ENCODE measurements at regions not wholly inside any gene's neighbourhood (a gene's known extent, or its start where the extent isn't known, plus 50 kb on each side); places are given as distances from the start of the nearest gene placed in this dataset.

DNA sequence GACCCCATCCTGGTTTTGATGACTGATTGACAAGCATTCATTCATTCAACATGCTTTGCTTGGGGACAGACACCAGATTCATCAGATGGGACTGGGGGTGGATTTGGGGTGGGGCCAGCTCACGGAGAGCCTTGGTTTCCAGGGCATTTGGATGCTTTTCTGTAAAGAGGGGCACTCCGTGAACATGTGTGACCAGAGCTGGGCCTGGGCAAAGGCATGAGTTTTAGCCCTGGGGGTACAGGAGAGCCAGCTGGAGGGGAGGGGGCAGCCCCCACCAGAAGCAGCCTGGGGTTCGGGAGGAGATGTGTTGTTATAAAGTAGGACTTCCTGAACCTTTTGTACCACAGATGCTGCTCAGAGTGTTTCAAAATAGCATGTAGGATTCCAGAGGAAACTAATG is 99.7 kb downstream of the RIPK4 start:
- H3K27ac ChIP-seq, result no peak overlapping the region
- H3K4me1 ChIP-seq, result peaks cover 23 to 45% (median 33%) of the 10 kb centered on the region in 10 experiments
- H3K9ac ChIP-seq, result no peak overlapping the region
- no peaks in the 10 kb centered on the region for H3K36me3 ChIP-seq
- 0 out of 22 replicates have a peak, but pooled peaks cover 0 to 7% (median 0%) of the 10 kb centered on the region in 11 experiments for H3K27me3 ChIP-seq
- TF ChIP-seq Cebpa-rat (IDR thresholded peaks at IDR 0.05), result no peak
- H3K4me2 ChIP-seq, result peak overlapping the region in 10 of 11 experiments; percentile 13 to 58 (median 38); a peak in 20 of 22 replicates
- no peak overlapping the region for H3K4me3 ChIP-seq
- H4K20me1 ChIP-seq, result no peaks in the 10 kb centered on the region; a peak in 1 of 22 replicates
- H3K9me3 ChIP-seq (replicated peaks in 1 of 11), result no peaks in the 10 kb centered on the region

DNA sequence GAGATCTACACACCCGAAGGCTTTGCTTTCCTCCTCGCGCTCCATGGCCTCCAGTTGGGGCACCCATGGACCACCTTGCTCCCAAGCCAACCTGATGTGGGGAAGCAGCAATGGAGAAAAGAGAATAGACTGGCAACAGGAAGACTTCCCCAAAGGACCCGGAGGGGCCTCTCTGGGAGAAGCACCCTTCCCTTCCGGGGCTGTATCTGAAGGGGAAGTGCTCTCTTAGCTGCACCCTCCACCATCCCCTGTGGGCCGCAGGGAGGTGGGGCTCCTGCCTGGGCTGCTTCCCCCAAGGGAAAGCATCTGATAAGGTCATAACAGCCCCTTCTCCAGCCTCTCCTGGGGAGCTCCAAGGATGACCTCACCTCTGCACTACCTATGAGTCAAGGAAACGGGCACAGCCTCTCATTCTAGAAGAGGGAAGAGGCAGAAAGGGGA is 100.2 kb downstream of the RIPK4 start:
- H3K27ac ChIP-seq, result no peak overlapping the region
- 0 out of 22 replicates have a peak, but pooled peaks cover 0 to 6% (median 0%) of the 10 kb centered on the region in 11 experiments for H3K27me3 ChIP-seq
- H3K9ac ChIP-seq, result no peak overlapping the region
- no peaks in the 10 kb centered on the region for H3K36me3 ChIP-seq
- no peak for TF ChIP-seq Cebpa-rat (IDR thresholded peaks at IDR 0.05)
- H3K4me1 ChIP-seq, result peaks cover 18 to 40% (median 28%) of the 10 kb centered on the region in 10 experiments
- H3K9me3 ChIP-seq (replicated peaks in 1 of 11), result no peaks in the 10 kb centered on the region
- H3K4me3 ChIP-seq, result no peak overlapping the region
- peak overlapping the region; percentile 13 to 62 (median 38); a peak in 19 of 22 replicates for H3K4me2 ChIP-seq
- H4K20me1 ChIP-seq, result no peaks in the 10 kb centered on the region; a peak in 1 of 22 replicates

DNA sequence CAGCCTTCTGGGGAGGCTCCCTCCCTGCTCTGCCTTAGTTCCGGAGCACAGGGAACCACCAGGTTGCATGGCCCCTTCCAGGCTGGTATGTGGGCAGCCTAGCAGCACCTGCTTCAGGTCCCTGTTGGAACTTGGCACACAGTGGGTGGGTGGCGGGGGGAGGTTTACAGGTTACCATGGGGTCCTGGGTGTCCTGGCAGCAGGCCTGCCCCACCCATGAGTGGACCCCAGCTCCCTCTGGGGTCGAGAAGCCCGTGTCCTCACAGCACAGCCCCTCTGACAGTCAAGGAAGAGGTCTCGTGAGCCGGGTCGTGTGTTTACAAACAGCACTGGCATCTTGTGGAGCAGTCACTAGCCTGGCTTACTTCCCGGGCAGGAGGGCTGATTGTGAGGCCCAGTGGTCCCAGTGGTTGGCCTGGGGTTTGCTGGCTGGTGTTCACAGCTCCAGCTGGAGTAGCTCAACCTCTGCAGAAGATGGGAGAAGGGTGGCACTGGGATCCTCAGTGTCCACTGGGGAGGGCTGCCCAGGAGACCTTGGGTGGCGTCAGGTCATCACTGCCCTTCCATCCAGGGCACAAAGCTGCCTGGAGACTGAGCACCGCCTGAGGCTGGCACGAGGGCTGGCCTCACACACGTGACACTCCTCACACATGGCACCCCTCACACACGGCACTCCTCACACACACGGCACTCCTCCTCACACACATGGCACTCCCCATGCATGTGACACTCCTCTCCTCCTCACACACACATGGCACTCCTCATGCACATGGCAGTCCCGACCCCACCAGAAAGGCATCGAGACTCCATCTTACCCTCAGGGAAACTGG is 100.9 kb downstream of the RIPK4 start:
- Histone ChIP-seq H3K4me1 (peaks cover 16 to 34% (median 24%) of the 10 kb centered on the region in 10 experiments; a peak in 19 of 20 replicates), H3K27me3 (no peaks in the 10 kb centered on the region), H3K4me2 (peak overlapping the region in 6 of 11 experiments; percentile 29 to 62 (median 47); a peak in 7 of 22 replicates), H3K36me3 (no peaks in the 10 kb centered on the region), H3K4me3 (no peak overlapping the region), H3K9me3 (replicated peaks in 1 of 11) (no peaks in the 10 kb centered on the region), H4K20me1 (no peaks in the 10 kb centered on the region; a peak in 1 of 22 replicates), H3K27ac (no peak overlapping the region), H3K9ac (no peak overlapping the region)
- TF ChIP-seq Cebpa-rat (IDR thresholded peaks at IDR 0.05), result no peak

DNA sequence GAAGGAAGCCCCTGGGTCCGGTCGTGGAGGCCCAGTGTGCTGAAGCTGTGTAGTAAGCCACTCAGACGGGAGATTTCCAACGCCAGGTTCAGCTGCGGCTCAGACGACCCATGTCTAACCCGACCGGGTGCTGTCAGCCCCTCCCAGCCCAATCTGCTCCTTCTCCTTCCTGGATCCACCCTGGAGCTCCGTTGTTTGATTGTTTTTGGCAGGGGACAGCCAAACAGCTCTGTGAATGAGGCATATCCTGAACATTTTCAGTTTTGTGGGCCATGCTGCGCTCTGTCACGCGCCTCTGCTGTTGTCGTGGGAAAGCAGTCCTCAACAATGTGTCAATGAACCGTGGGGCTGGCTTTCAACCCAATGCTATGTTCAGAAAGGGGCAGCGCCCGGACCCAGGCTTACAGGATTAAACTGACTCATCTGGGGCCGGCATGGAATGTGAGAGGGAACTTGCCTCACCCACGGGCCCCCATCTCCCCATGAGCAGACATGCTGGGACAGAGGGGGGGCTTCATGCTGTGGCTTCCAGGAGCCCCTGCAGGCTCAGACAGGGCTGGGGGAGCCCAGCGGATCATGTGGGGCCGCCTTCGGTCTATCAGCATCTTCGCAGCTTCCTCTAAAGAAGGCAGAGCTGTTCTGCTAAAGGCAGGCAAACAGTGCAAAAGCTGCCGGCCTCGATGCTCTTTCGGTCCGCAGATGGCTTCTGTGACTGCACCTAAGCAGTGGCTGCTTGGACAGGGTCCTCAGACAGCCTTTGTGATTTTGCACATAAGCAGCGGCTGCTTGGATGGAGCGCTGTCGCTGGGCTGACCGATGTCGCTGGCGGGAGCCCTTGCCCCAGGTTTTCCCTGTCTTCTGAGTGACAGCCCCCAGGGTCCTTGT is 101.7 kb downstream of the RIPK4 start:
- no peaks in the 10 kb centered on the region for H3K9me3 ChIP-seq (replicated peaks in 1 of 11)
- H3K27me3 ChIP-seq, result no peaks in the 10 kb centered on the region
- no peak overlapping the region for H3K27ac ChIP-seq
- no peak overlapping the region for H3K4me3 ChIP-seq
- no peak for TF ChIP-seq Cebpa-rat (IDR thresholded peaks at IDR 0.05)
- H3K4me2 ChIP-seq, result no peak overlapping the region
- no peaks in the 10 kb centered on the region; a peak in 1 of 22 replicates for H4K20me1 ChIP-seq
- no peaks in the 10 kb centered on the region for H3K36me3 ChIP-seq
- no peak overlapping the region for H3K9ac ChIP-seq
- peaks cover 12 to 31% (median 22%) of the 10 kb centered on the region in 10 experiments; a peak in 19 of 20 replicates for H3K4me1 ChIP-seq

DNA sequence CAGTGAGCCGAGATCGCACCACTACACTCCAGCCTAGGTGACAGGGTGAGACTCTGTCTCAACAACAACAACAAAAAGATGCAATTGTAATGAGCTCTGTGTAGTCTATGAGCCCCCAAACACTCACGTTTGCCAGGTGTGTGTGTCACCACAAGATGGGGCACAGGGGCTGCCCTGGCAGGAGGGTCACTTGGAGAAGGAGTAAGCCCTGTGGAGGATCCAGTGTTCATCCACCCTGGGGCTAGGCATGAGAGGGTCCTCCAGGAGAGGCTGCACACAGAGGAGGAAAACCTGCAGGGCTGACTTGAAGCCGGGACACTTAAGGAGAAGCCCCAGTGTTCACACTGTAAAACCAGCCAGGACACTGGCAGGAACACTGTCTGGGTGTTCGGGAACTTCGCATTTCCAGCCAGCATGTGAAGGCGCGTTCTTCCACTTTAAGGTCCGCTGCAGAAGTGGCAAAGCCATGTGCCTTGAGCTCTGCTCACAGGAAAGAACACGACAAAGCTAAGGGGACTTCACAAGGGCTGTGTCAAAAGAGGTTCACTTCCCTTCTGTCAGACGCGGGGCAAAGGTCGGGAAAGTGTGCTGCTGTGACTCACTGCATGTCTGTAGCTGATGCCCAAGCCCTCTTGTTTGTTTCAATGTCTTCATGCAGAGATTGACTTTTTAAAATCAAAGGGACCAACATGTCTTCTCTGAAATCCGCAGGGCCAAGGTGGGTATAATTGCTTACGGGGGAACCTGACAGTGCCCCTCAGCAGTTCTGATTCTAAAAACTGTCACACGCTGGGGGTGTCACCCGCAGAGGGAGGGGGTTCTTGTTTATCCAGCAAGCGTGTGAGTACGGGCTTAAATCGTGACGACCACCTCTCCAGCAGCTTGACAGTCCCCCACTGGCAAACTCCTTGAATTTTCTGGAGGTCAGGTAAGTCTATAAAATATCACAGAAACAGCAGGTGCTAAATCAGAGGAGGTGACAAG is 102.8 kb downstream of the RIPK4 start:
- Histone ChIP-seq H3K36me3 (no peaks in the 10 kb centered on the region), H3K4me3 (no peak overlapping the region), H3K9ac (no peak overlapping the region), H3K4me2 (peak overlapping the region in 1 of 11 experiments; percentile 18; a peak in 1 of 22 replicates), H3K9me3 (replicated peaks in 1 of 11) (no peaks in the 10 kb centered on the region), H4K20me1 (no peaks in the 10 kb centered on the region), H3K27ac (no peak overlapping the region), H3K4me1 (peaks cover 8 to 25% (median 16%) of the 10 kb centered on the region in 10 experiments; a peak in 19 of 20 replicates), H3K27me3 (no peaks in the 10 kb centered on the region)
- TF ChIP-seq Cebpa-rat (IDR thresholded peaks at IDR 0.05), result no peak

DNA sequence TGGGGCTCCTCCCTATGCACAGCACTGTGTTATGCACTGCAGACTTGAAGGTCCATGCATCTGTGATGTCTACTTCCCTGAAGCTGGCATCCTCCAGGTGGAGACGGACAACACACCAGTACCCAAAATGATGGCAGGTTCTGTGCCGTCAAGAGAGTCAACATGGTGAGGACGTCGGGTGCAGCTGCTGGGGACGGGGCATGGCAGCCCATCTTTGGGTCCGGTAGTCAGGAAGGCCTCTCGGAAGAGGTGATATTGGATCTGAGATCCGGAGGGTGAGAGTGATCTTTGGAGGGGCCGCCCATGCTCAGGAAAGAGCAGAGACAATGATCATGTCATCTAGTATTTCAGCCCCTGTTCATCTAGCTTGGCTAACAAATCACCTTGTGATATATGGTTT is 104.1 kb downstream of the RIPK4 start:
- no peak overlapping the region for H3K4me3 ChIP-seq
- H3K9me3 ChIP-seq (replicated peaks in 1 of 11), result no peaks in the 10 kb centered on the region
- H3K27ac ChIP-seq, result no peak overlapping the region
- no peaks in the 10 kb centered on the region for H3K27me3 ChIP-seq
- TF ChIP-seq Cebpa-rat (IDR thresholded peaks at IDR 0.05), result no peak
- no peaks in the 10 kb centered on the region for H4K20me1 ChIP-seq
- H3K4me2 ChIP-seq, result no peak overlapping the region
- H3K9ac ChIP-seq, result no peak overlapping the region
- no peaks in the 10 kb centered on the region for H3K36me3 ChIP-seq
- peaks cover 8 to 22% (median 16%) of the 10 kb centered on the region in 10 experiments; a peak in 19 of 20 replicates for H3K4me1 ChIP-seq

DNA sequence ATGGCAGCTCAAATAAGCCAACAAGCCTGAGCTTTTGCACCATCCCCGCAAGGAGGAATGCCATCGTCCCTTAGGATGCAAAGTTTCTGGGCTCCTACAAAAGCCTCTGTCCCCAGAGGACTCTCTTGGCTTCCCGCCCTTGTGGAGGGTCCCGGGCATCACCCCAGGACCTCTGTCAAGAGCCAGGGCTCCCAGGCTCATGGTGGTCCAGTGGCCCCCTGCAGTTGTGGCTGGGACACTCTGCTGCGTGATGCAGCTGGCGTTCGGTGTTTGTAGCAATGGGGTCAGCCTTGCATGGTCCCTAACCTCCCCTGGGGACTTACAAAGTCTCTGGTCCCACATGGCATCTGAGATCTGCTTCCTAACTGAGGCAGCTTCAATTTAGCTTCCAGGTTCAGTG is 104.7 kb downstream of the RIPK4 start:
- H3K27ac ChIP-seq, result no peak overlapping the region
- no peak overlapping the region for H3K9ac ChIP-seq
- H3K9me3 ChIP-seq (replicated peaks in 1 of 11), result no peaks in the 10 kb centered on the region
- H3K4me3 ChIP-seq, result no peak overlapping the region
- peaks cover 6 to 21% (median 12%) of the 10 kb centered on the region in 10 experiments; a peak in 19 of 20 replicates for H3K4me1 ChIP-seq
- TF ChIP-seq Cebpa-rat (IDR thresholded peaks at IDR 0.05), result no peak
- H3K4me2 ChIP-seq, result no peak overlapping the region
- no peaks in the 10 kb centered on the region for H4K20me1 ChIP-seq
- no peaks in the 10 kb centered on the region for H3K27me3 ChIP-seq
- H3K36me3 ChIP-seq, result no peaks in the 10 kb centered on the region

DNA sequence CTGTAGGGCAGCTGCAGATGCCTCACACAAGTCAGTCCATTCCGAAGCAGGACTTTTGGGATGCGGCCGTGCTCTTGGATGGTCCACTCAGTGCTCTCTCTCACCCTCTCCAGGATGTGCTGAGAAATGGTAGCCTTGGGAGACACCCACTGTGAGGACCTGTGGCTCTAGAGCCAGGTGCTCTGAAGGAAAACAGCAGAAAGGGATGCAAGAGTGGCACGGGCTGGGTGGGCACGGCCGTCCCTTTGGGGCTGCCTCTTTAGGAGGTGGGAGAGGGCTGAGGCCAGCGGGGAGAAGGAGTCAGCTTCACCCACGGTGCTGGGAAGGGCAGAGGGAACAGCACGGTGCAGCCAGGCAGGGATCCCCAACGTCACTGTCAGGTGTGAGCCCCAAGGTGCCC is 106.1 kb downstream of the RIPK4 start:
- Histone ChIP-seq H3K27me3 (no peaks in the 10 kb centered on the region), H3K4me1 (peaks cover 0 to 10% (median 5%) of the 10 kb centered on the region in 10 experiments; a peak in 7 of 20 replicates), H3K4me3 (no peak overlapping the region), H3K9me3 (replicated peaks in 1 of 11) (no peaks in the 10 kb centered on the region), H3K36me3 (no peaks in the 10 kb centered on the region), H3K27ac (no peak overlapping the region), H4K20me1 (no peaks in the 10 kb centered on the region), H3K9ac (no peak overlapping the region), H3K4me2 (no peak overlapping the region)
- TF ChIP-seq Cebpa-rat (IDR thresholded peaks at IDR 0.05), result no peak

Measured in BLaER1 treated with 17β-estradiol and CSF1 and Interleukin-3, amounts not matched to agents 10 nM and 100 nM (cell line).